Epithelial cell of proximal tubule (primary cell): ENCODE measurements at regions not wholly inside any gene's neighbourhood (a gene's known extent, or its start where the extent isn't known, plus 50 kb on each side); places are given as distances from the start of the nearest gene placed in this dataset.

Experiments
- DNase-seq: peaks from one replicate; pipeline ENCODE4 v3.0.0-alpha.2; 2011; ENCODE audit warnings: low read depth
- H3K4me3 ChIP-seq: 2 replicates; pipeline ENCODE4 v1.5.1; 2011; ENCODE audit warnings: low read depth, mild to moderate bottlenecking, low read length
- CTCF ChIP-seq: conservative IDR thresholded peaks from 2 replicates; pipeline ENCODE4 v1.5.1; 2012; ENCODE audit warnings: low read depth, mild to moderate bottlenecking, low read length

GRCh38 chr4:152032722-152033131 lies 271.9 kb upstream of the GATB start:
- DNase-seq: no peak
- no peak for TF ChIP-seq CTCF

GRCh38 chr4:152029631-152030030 lies 268.8 kb upstream of the GATB start:
- no peak for DNase-seq
- no peak overlapping the region for H3K4me3 ChIP-seq
- no peak for TF ChIP-seq CTCF

More at GRCh38 chr4:152032722-152033131, 271.9 kb upstream of the GATB start:
- no peak overlapping the region for H3K4me3 ChIP-seq

- DNase-seq: no peak
- H3K4me3 ChIP-seq: no peak overlapping the region
- no peak for TF ChIP-seq CTCF
Measured at GRCh38 chr4:152028131-152028530, 267.3 kb upstream of the GATB start.

GRCh38 chr4:152024881-152025280 lies 264.1 kb upstream of the GATB start:
- DNase-seq: no peak
- TF ChIP-seq CTCF: no peak
- no peak overlapping the region for H3K4me3 ChIP-seq

GRCh38 chr4:152023674-152024073 lies 262.9 kb upstream of the GATB start:
- TF ChIP-seq CTCF: no peak

GRCh38 chr4:152022543-152022942 lies 261.7 kb upstream of the GATB start:
- TF ChIP-seq CTCF: no peak
- no peak for DNase-seq
- H3K4me3 ChIP-seq: no peak overlapping the region

More at GRCh38 chr4:152023674-152024073, 262.9 kb upstream of the GATB start:
- no peak overlapping the region for H3K4me3 ChIP-seq
- DNase-seq: no peak

GRCh38 chr4:152021788-152022438 lies 261.1 kb upstream of the GATB start:
- no peak for TF ChIP-seq CTCF
- no peak for DNase-seq
- no peak overlapping the region for H3K4me3 ChIP-seq
